K562 (cell line): ENCODE measurements at regions not wholly inside any gene's neighbourhood (a gene's known extent, or its start where the extent isn't known, plus 50 kb on each side); places are given as distances from the start of the nearest gene placed in this dataset.
A peak's percentile ranks its signal among the peaks of the same experiment; 100 is the strongest.

Experiments used
- ADNP ChIP-seq: fragments of 200-800 bp; sonication (Bioruptor generic); IDR thresholded peaks from 2 replicates; pipeline ENCODE4 v1.6.1; 2016; ENCODE audit warnings: missing genetic modification characterization, missing compliant biosample characterization
- ARID2 ChIP-seq: fragments of 450-650 bp; IDR thresholded peaks from 2 replicates; pipeline ENCODE4 v1.6.1; 2017; ENCODE audit warnings: antibody characterized with exemption, mild to moderate bottlenecking
- ARID3B ChIP-seq: fragments of 250-450 bp; sonication (Bioruptor Pico); IDR thresholded peaks from 2 replicates; pipeline ENCODE4 v1.4.0; 2020; ENCODE audit warnings: borderline replicate concordance
- CCAR2 ChIP-seq: fragments of 200-400 bp; formaldehyde crosslinking; IDR thresholded peaks from 2 replicates; pipeline ENCODE4 v1.6.1; 2017; ENCODE audit warnings: mild to moderate bottlenecking, low read depth, low read length
- GATAD2A ChIP-seq: fragments of 450-650 bp; IDR thresholded peaks from 2 replicates; pipeline ENCODE4 v1.6.1; 2017
- GMEB1 ChIP-seq: fragments of 250-450 bp; sonication (Bioruptor Pico); IDR thresholded peaks from 2 replicates; pipeline ENCODE4 v1.4.0; 2020; ENCODE audit warnings: mild to moderate bottlenecking
- HNRNPLL ChIP-seq: fragments of 200-400 bp; formaldehyde crosslinking; IDR thresholded peaks from 2 replicates; pipeline ENCODE4 v1.6.1; 2017; ENCODE audit warnings: low read length, low read depth, mild to moderate bottlenecking; ENCODE audit not compliant: poor library complexity, severe bottlenecking
- HNRNPUL1 ChIP-seq: fragments of 200-400 bp; formaldehyde crosslinking; IDR thresholded peaks from 2 replicates; pipeline ENCODE4 v1.6.1; 2017; ENCODE audit warnings: low read length
- MAFF ChIP-seq: IDR thresholded peaks from 2 replicates; pipeline ENCODE4 v1.6.1; 2012; ENCODE audit warnings: low read length, improper control_type of control experiment
- MCM7 ChIP-seq, 2 experiments: fragments of 450-650 bp; IDR thresholded peaks; 2 replicates each; pipeline ENCODE4 v1.6.1; 2016 to 2018
- NCOA1 ChIP-seq: fragments of 450-650 bp; IDR thresholded peaks from 2 replicates; pipeline ENCODE4 v1.6.1; 2016; ENCODE audit warnings: low read depth
- SIN3B ChIP-seq: fragments of 450-650 bp; IDR thresholded peaks from 2 replicates; pipeline ENCODE4 v1.6.1; 2017; ENCODE audit warnings: low read depth, mild to moderate bottlenecking, moderate library complexity
- TCF7L2 ChIP-seq: fragments of 150-350 bp; IDR thresholded peaks from 2 replicates; pipeline ENCODE4 v1.6.1; 2016; ENCODE audit warnings: low read depth, mild to moderate bottlenecking, low read length, moderate library complexity
- TRIM24 ChIP-seq, 2 experiments: fragments of 450-650 bp; IDR thresholded peaks; 2 replicates each; pipeline ENCODE4 v1.6.1; 2016
- ZNF165 ChIP-seq: fragments of 250-450 bp; sonication (Bioruptor Pico); IDR thresholded peaks from 2 replicates; pipeline ENCODE4 v1.4.0; 2020; ENCODE audit warnings: borderline replicate concordance
- ZNF174 ChIP-seq: fragments of 250-450 bp; sonication (Bioruptor Pico); IDR thresholded peaks from 2 replicates; pipeline ENCODE4 v1.4.0; 2020; ENCODE audit warnings: mild to moderate bottlenecking
- ZNF224 ChIP-seq: sonication (generic); formaldehyde crosslinking; IDR thresholded peaks from 2 replicates; pipeline ENCODE4 v1.8.0; 2022; ENCODE audit warnings: mild to moderate bottlenecking, missing genetic modification reagents
- ZNF24 ChIP-seq: fragments of 450-650 bp; IDR thresholded peaks from 2 replicates; pipeline ENCODE4 v1.6.1; 2016
- ZNF592 ChIP-seq: fragments of 450-650 bp; IDR thresholded peaks from 2 replicates; pipeline ENCODE4 v1.6.1; 2017; ENCODE audit warnings: antibody characterized with exemption, mild to moderate bottlenecking
- ZNF639 ChIP-seq, 2 experiments: fragments of 200-800 bp in 1 of 2; sonication (Bioruptor generic) in 1 of 2; sonication (generic) in 1 of 2; formaldehyde crosslinking in 1 of 2; IDR thresholded peaks in 1 of 2; conservative IDR thresholded peaks in 1 of 2; 2 replicates each; pipeline versions ENCODE4 v1.5.0 to v1.6.1; 2016 to 2020; ENCODE audit warnings: missing compliant biosample characterization in 1 of 2, missing genetic modification characterization in 1 of 2, missing genetic modification reagents in 1 of 2
- ZNF644 ChIP-seq: fragments of 200-800 bp; sonication (Bioruptor generic); IDR thresholded peaks from 2 replicates; pipeline ENCODE4 v1.6.1; 2016; ENCODE audit warnings: low read depth, missing genetic modification characterization, missing compliant biosample characterization
- ZNF77 ChIP-seq: fragments of 250-450 bp; sonication (Bioruptor Pico); IDR thresholded peaks from 2 replicates; pipeline ENCODE4 v1.5.0; 2020

GRCh38 chr5:136679233-136679632 lies 313.9 kb upstream of the TRPC7 start (continued):
- TF ChIP-seq ZNF592 (no peak), SIN3B (no peak), HNRNPUL1 (no peak), ZNF174 (no peak), HNRNPLL (no peak), MCM7 (IDR thresholded peaks at IDR 0.05) (no peak), ADNP (tag) (no peak), ZNF224 (CRISPR knock-in tag) (no peak), ZNF644 (tag) (no peak), ZNF24 (no peak), GATAD2A (no peak), ZNF77 (CRISPR knock-in tag) (no peak), NCOA1 (no peak), ZNF165 (CRISPR knock-in tag) (no peak), CCAR2 (no peak), ZNF639 (CRISPR knock-in tag; conservative IDR thresholded peaks at IDR 0.05 in 1 of 2, IDR thresholded peaks at IDR 0.05 in 1 of 2) (0 out of 4 replicates have a peak, but pooled peaks of 1 of the 2 experiments have one; percentile 26), MAFF (peak; percentile 33; the same call in 1 of the 2 replicates), ARID3B (CRISPR knock-in tag) (no peak), ARID2 (no peak), TRIM24 (IDR thresholded peaks at IDR 0.05) (peak in 1 of 2 experiments; percentile 41; a peak in 1 of 4 replicates), TCF7L2 (no peak), GMEB1 (CRISPR knock-in tag) (no peak)
